Astrocyte of the spinal cord (primary cell): ENCODE measurements at regions not wholly inside any gene's neighbourhood (a gene's known extent, or its start where the extent isn't known, plus 50 kb on each side); places are given as distances from the start of the nearest gene placed in this dataset.
"Not testable (repeated sequence)": the region's sequence is repeated elsewhere in the genome, so short reads cannot be mapped to it uniquely, and the experiment has no call there.

ENCODE experiments used
- DNase-seq: peaks from one replicate; pipeline ENCODE4 v3.0.0; 2011; ENCODE audit warnings: low read depth, low spot score
- H3K4me3 ChIP-seq: 2 replicates; pipeline ENCODE4 v1.5.1; 2011; ENCODE audit warnings: low read depth, mild to moderate bottlenecking, low read length, moderate library complexity
- in situ Hi-C: cut with HindIII; loops from 2 replicates; pipeline ENCODE4 v1.10.0; 2017; ENCODE audit warnings: low sequenced_read_pairs

DNA sequence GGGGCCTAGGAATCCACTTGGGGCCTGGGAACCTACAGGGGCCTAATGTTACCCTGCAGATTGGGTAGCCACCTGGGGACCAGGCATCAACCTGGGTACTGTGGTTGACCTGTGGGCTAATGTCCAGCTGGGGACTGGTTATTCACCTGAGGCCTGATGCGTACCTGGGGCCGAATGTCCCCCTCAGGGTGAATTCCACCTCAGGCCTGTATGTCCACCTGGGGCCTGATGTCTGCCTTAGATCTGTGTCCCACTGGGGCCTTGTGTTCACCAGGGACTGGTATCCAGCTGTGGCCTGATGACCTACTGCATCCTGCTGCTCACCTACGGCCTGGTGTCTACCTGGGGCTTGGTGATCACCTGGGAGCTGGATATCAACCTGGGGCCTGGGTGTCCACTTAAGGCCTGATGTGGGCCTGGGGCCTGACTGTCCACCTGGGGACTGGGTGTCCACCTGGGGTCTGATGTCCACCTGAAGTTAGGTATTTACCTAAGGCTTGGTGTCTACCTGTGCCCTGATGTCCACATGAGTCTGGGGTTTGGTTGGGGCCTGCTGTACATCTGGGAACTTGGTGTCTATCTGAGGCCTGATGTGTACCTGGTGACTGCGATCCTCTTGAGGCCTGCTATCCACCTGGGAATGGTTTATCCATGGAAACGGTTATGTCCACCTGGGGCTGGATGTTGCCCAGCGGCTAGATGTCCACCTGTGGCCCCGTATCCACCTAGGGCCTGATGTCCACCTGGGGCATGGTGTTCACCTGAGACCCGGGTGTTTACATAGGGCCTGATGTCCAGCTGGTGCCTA, 1492.6 kb upstream of the TPTE start:
- in situ Hi-C loops, DNase-seq, H3K4me3 ChIP-seq: not testable (repeated sequence)

DNA sequence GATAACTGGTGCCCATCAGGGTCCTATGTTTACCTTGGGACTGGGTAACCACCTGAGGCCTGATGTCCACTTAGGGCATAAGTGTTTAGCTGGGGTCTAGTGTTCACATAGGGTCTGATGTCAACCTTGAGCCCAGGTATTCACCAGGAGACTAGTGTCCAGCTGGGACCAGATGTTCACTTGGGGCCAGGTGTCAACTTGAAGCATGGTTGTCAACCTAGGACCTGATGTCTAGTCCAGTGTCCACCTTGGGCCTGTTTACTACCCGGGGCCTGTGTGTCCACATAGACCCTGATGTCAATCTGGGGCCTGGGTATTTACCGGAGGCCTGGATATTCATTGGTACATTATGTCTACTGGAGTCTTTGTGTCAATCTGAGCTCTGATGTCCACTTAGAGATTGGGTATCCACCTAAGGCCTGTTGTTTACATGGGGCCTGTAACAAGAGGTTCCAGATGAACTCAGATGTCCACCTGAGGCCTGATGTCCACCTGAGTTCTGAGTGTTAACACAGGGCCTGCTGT, 1491.2 kb upstream of the TPTE start:
- DNase-seq, H3K4me3 ChIP-seq, in situ Hi-C loops: not testable (repeated sequence)

DNA sequence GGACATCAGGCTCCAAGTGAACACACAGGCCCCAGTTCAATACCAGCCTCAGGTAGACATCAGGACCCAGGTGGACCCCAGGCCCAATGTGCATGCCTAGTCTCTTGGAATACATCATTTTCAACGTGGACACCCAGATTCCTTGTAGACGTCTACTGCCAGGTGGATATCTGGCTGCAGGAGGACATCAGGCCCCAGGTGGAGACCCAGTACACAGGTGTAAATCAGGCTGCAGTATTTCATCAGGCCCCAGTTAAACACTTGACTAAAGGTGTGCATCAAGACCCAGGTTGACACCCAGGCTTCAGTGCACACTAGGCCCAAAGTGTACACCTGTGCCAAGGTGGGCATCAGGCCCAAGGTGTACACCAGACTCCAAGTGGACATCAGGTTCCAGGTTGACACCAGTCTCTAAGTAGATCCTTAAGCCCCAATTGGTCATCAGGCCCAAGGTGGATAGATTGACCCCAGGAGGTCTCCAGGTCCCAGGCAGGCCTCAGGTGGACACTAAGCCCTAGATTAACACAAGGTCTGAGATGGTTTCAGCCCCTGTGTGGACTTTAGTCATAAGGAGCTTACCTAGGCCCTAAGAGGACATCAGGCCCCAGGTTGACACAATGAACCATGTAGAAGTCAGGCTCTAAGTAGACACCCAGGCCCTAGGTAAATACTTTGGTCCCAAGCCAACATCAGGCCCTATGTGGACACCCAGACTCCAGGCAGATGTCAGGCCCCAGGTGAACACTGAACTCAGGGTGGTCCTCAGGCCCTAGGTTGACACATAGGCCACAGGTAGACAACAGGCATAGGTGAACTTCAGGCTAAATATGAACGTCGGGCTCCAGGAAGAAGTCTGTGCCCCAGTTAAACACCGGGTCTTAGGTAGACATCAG, 1489.7 kb upstream of the TPTE start:
- DNase-seq, in situ Hi-C loops: not testable (repeated sequence)

DNA sequence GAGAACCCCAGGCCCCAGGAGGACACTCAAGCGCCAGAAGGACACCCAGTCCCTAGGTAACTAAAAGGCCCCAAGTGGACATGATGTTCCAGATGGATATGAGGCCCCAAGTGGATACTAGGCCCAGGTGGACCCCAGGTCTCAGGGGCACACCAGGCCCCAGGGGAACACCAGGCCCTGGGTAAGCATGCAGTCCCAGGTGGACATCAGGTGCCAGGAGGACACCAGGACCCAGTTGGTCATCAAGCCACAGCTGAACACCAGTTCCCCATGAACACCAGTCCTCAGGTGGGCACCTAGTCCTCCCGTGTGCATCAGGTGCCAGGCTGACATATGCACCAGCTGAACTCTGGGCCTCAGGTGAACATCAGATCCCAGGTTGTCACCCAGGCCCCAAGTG, 1488.8 kb upstream of the TPTE start:
- in situ Hi-C loops = not testable (repeated sequence)

More for the DNA sequence above, 1489.7 kb upstream of the TPTE start:
- not testable (repeated sequence) for H3K4me3 ChIP-seq

DNA sequence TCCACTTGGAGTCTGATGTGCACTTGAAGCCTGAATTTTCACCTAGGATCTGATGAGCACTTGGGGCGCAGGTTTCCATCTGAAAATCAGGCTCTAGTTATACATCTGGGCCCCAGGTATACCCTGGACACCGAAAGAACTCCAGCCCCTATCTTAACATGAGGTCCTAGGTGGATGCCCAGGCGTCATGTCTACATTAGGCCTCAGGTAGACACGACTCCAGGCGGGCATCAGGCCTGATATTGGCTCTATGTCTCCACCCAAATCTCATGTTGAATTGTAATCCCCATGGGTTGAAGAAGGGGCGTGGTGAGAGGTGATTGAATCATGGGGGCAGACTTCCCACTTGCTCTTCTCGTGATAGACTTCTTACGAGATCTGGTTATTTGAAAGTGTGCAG, 1488.1 kb upstream of the TPTE start:
- H3K4me3 ChIP-seq, DNase-seq, in situ Hi-C loops: not testable (repeated sequence)

More for the DNA sequence above, 1488.8 kb upstream of the TPTE start:
- DNase-seq, H3K4me3 ChIP-seq: not testable (repeated sequence)

DNA sequence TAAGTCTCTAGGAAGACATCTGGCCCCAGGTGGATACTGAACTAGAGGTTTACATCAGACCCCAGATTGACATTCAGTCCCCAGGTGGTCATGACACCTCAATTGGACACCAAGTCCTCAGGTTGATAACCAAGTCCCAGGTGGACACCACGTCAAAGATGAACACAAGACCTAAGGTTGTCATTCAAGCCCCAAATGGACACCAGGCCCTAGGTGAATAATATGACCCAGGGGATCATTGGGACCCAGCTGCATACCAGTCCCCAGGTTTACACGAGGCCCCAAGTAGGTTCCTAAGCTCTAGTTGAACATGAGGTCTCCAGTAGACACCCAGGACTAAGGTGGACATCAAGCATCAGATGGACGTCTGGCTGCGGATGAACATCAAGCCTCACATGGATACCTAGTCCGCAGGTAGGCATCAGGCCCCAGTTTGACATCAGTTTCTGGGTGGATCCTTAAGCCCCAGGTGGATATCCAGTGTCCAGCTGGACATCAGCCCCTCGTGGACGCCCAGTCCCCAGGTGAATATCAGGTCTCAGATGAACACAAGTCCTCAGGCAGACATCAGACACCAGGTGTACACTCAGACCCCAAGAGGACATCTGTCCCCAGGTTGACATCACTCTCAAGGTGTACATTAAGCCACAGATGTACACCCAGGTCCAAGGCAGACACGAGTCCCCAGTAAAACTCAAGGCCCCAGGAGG, 1486.7 kb upstream of the TPTE start:
- in situ Hi-C loops, DNase-seq, H3K4me3 ChIP-seq: not testable (repeated sequence)

DNA sequence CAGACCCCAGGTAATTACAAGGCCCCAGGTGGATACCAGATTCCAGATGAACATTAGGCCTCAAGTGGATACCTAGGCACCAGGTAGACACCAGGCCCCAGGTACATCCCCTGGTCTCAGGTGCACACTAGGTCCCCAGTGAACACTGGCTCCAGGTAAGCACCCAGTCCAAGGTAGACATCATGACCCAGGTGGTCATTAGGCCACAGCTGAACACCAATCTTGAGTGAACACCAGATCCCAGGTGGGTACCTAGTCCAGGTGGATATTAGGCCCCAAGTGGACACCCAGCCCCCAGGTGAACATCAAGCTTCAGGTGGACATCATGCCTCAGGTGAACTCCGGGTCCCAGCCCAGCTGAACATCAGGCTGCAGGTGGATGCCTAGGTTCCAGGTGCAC, 1486.2 kb upstream of the TPTE start:
- DNase-seq, in situ Hi-C loops, H3K4me3 ChIP-seq: not testable (repeated sequence)

DNA sequence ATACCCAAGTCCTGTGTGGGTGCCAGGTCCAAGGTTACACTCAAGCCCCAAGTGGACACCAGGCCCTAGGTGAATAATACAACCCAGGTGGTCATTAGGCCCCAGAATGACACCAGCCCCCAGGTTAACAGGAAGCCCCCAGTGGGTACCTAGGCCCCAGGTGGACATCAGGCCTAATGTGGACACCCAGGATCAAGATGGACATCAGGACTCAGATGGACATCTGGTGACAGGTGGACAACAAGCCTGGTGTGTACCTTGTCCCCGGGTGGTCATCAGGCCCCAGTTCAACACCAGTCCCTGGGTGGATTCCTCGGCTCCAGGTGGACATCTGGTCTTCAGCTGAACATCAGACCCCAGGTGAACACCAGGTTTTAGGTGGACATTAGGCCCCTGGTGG, 1485.4 kb upstream of the TPTE start:
- in situ Hi-C loops, DNase-seq, H3K4me3 ChIP-seq: not testable (repeated sequence)

DNA sequence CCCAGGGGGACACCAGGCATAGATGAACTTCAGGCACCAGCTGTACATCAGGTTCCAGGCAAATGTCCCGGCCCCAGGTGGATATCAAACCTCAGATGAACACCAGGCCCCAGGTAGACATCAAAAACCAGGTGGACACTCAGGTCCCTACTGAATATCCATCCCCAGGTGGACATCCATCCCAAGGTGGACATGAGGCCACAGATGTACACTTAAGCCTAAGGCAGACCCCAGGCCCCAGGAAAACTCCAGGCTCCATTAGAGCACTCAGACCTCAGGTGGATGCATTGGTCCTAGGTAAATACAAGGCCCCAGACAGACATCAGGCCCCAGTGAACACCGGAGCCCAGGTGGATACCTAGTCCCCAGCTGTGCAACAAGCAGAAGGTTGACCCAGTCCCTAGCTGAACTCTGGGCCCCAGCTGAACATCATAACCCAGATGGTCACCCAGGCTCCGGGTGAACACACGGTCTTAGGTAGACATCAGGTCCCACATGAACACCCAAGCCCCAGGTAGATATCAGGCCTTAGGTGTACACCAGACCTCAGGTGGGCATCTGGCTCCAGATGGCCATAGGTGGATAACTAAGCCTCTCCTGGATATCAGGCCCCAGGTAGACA, 1484.3 kb upstream of the TPTE start:
- DNase-seq, in situ Hi-C loops, H3K4me3 ChIP-seq: not testable (repeated sequence)

DNA sequence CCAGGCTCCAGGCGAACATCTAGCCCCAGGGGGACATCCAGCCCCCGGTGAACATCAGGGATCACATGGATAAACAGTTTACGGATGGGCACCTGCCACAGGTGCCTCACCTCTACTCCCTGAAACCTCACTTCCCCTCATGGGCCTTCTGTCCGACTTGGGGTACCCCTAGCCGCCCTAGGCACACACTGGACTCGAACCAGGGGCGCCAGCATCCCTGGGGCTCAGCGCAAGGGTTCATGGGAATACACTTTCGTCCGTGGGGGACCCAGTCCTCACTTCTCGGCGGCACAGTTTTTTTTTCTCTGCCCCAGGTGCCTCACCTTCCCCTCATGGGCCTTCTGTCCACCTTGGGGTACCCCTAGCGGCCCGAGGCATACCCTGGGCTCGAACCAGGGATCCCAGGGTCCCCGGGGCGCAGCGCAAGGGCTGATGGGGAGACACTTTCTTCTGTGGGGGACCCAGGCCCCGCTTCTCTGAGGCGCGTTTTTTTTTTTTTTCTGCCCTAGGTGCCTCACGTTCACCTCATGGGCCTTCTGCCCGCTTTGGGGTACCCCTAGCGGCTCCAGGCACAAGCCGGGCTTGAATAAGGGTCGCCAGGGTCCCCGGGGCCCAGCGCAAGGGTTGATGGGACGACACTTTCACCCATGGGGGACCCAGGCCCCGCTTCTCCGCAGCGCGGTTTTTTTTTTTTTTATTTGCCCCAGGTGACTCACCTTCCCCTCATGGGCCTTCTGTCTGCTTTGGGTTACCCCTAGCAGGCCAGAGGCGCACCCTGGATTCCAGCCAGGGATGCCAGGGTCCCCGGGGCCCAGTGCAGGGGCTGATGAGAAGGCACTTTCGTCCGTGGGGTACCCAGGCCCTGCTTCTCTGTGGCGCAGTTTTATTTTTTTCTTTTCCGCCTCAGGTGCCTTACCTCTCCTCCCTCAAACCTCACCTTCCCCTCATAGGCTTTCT, 1483.5 kb upstream of the TPTE start:
- in situ Hi-C loops, H3K4me3 ChIP-seq, DNase-seq: not testable (repeated sequence)

DNA sequence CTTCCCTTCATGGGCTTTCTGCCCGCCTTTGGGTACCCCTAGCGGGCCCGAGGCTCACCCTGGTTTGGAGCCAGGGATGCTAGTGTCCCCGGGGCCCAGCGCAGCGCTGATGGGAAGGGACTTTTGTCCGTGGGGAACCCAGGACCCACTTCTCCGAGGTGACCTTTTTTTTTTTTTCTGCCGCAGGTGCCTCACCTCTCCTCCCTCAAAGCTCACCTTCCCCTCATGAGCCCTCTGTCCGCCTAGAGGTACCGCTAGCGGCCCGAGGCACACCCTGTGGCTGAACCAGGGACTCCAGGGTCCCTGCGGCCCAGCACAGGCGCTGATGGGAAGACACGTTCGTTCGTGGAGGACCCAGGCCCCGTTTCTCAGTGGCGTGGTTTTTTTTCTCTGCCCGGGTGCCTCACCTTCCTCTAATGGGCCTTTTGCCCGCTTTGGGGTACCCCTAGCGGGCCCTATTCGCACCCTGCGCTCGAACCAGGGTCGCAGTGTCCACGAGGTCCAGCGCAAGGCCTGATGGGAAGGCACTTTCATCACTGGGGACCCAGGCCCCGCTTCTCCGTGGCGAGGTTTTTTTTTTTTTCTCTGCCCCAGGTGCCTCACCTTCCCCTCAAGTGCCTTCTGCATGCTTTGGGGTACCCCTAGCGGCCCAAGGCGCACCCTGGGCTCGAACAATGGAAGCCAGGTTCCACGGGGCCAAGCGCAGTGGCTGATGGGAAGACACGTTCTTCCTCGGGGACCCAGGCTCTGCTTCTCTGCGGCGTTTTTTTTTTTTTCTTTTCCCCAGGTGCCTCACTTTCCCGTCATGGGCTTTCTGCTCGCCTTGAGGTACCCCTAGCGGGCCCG, 1481.6 kb upstream of the TPTE start:
- DNase-seq, H3K4me3 ChIP-seq, in situ Hi-C loops: not testable (repeated sequence)

DNA sequence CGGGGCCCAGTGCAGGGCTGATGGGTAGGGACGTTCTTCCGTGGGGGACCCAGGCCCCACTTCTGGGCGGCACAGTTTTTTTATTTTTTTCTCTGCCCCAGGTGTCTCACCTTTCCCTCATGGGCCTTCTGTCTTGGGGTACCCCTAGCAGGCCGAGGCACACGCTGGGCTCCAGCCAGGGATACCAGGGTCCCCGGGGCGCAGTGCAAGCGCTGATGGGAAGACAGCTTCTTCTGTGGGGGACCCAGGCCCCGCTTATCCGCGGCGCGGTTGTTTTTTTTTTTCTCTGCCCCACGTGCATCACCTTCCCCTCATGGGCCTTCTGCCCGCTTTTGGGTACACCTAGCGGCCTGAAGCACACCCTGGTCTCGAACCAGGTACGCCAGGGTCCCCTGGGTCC, 1481.0 kb upstream of the TPTE start:
- DNase-seq, H3K4me3 ChIP-seq, in situ Hi-C loops: not testable (repeated sequence)

DNA sequence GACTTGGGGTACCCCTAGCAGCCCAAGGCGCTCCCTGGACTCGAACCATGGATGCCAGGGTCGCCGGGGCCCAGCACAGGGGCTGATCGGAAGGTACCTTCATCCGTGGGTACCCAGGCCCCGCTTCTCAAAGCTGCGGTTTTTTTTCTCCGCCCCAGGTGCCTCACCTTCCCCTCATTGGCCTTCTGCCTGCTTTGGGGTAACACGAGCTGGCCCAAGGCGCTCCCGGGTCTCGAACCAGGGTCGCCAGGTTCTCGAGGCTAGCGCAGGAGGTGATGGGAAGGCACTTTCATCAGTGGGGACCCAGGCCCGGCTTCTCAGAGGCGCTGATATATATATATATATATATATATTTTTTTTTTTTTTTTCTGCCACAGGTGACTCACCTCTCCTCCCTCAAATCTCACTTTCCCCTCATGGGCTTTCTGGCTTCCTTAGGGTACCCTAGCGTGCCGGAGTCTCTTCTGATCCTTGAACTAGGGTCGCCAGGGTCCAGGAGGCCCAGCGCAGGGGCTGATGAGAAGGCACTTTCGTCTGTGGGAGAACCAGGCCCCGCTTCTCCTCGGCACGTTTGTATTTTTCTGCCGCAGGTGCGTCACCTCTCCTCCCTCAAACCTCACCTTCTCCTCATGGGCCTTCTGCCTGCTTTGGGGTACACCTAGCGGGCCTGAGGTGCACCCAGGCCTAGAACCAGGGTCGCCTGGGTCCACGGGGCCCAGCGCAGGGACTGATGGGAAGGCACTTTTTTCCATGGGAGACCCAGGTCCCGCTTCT, 1480.0 kb upstream of the TPTE start:
- in situ Hi-C loops, DNase-seq: not testable (repeated sequence)

DNA sequence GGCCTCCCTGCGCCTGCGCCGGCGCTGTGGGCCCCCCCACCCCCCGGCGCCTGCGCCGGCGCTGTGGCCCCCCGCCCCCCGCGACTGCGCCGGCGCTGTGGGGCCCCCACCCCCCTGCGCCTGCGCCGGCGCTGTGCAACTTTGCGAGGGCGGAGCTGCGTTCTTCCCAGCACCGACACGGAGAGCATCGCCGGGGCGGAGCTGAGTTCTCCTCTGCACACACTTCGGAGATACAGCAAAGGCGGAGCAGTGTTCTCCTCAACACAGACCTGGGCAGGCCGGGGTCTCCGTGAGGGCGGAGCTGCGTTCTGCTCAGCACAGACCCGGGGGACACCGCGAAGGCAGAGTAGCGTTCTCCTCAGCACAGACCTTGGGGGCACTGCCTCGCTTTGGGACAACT, 1478.3 kb upstream of the TPTE start:
- DNase-seq, in situ Hi-C loops: not testable (repeated sequence)

More for the DNA sequence above, 1480.0 kb upstream of the TPTE start:
- not testable (repeated sequence) for H3K4me3 ChIP-seq

More for the DNA sequence above, 1478.3 kb upstream of the TPTE start:
- not testable (repeated sequence) for H3K4me3 ChIP-seq
